Hepatocyte (in vitro differentiated cells): ENCODE measurements at regions not wholly inside any gene's neighbourhood (a gene's known extent, or its start where the extent isn't known, plus 50 kb on each side); places are given as distances from the start of the nearest gene placed in this dataset.

Experiments
- CTCF ChIP-seq: fragments of 200-600 bp; sonication (generic); IDR thresholded peaks from 2 replicates; pipeline ENCODE4 v1.5.1; 2016; ENCODE audit warnings: antibody characterized with exemption, mild to moderate bottlenecking; ENCODE audit not compliant: poor library complexity
- EZH2 ChIP-seq: fragments of 200-600 bp; sonication (generic); IDR thresholded peaks from 2 replicates; pipeline ENCODE4 v1.6.1; 2016; ENCODE audit warnings: antibody characterized with exemption, mild to moderate bottlenecking, borderline replicate concordance
- EZH2phosphoT487 ChIP-seq: fragments of 200-600 bp; sonication (generic); IDR thresholded peaks from one replicate; pipeline ENCODE4 v1.6.1; 2018; ENCODE audit warnings: antibody characterized with exemption, mild to moderate bottlenecking, low read depth, moderate library complexity; ENCODE audit not compliant: unreplicated experiment, severe bottlenecking

- TF ChIP-seq EZH2phosphoT487 (no peak), CTCF (no peak), EZH2 (no peak)
Measured at GRCh38 chrX:8960957-8961468, 72.9 kb downstream of the FAM9B start.
